A549 (cell line): ENCODE measurements at regions not wholly inside any gene's neighbourhood (a gene's known extent, or its start where the extent isn't known, plus 50 kb on each side); places are given as distances from the start of the nearest gene placed in this dataset.

ENCODE experiments used
- CTCF ChIP-seq: fragments of >200 bp; sonication (Bioruptor Twin); formaldehyde crosslinking; IDR thresholded peaks from 3 replicates; pipeline ENCODE4 v1.5.1; 2016
- E2F6 ChIP-seq: IDR thresholded peaks from 2 replicates; pipeline ENCODE4 v1.6.1; 2012; ENCODE audit warnings: low read depth, borderline replicate concordance
- EP300 ChIP-seq, 2 experiments: fragments of >200 bp; sonication (Bioruptor Twin); formaldehyde crosslinking; IDR thresholded peaks; 2 replicates in 1 of 2; 3 replicates in 1 of 2; pipeline ENCODE4 v1.6.1; 2016 to 2017
- NR3C1 ChIP-seq: fragments of >200 bp; sonication (Bioruptor Twin); formaldehyde crosslinking; IDR thresholded peaks from 3 replicates; pipeline ENCODE4 v1.6.1; 2017

- TF ChIP-seq CTCF (no peak), E2F6 (no peak), NR3C1 (no peak), EP300 (IDR thresholded peaks at IDR 0.05) (no peak)
Observed at GRCh38 chr5:68534956-68535520, 319.5 kb downstream of the PIK3R1 start.
